ENCODE measurements at regions not wholly inside any gene's neighbourhood (a gene's known extent, or its start where the extent isn't known, plus 50 kb on each side); places are given as distances from the start of the nearest gene placed in this dataset.

DNA sequence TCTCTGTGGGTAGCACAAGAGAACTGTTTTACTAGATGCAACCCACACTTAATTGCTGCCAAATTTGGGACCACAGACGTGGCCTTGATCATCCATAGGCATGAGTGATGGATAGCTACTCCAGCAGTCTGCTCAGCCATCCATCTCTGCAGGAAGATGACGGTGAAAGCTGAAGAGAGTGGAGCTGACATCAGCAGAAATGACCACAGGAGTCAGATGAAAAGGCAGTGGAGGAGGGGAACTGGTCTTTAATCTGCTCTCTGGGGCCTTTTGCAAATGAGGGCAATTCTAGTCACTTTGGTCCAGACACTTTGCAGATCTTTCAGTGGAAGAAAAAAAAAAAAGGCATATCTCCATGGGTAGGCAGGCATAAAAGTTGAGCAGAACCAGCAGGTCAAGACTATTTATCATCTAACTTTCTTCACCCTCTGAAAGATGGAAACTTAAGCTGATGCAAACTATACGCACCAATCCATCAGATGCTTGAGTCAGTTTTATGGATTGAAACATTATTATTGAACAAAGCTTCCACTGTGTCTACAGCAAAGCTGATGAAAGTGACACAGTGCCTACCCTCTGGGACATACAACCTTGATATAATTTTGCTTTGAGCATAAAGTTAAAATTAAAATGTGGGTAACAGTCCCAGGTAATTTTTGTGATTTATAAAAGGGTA is 281.6 kb upstream of the OBI1 start:
- no peaks in the 10 kb centered on the region for H3K27me3 ChIP-seq
- no peak overlapping the region for H3K4me3 ChIP-seq
- TF ChIP-seq POLR2AphosphoS5 (IDR thresholded peaks at IDR 0.05) (no peak), POLR2A (IDR thresholded peaks at IDR 0.05) (no peak), EP300 (IDR thresholded peaks at IDR 0.05; ENCODE audit: low read depth) (no peak)
- TF ChIP-seq, protein P1, sequence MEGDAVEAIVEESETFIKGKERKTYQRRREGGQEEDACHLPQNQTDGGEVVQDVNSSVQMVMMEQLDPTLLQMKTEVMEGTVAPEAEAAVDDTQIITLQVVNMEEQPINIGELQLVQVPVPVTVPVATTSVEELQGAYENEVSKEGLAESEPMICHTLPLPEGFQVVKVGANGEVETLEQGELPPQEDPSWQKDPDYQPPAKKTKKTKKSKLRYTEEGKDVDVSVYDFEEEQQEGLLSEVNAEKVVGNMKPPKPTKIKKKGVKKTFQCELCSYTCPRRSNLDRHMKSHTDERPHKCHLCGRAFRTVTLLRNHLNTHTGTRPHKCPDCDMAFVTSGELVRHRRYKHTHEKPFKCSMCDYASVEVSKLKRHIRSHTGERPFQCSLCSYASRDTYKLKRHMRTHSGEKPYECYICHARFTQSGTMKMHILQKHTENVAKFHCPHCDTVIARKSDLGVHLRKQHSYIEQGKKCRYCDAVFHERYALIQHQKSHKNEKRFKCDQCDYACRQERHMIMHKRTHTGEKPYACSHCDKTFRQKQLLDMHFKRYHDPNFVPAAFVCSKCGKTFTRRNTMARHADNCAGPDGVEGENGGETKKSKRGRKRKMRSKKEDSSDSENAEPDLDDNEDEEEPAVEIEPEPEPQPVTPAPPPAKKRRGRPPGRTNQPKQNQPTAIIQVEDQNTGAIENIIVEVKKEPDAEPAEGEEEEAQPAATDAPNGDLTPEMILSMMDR (IDR thresholded peaks at IDR 0.05), result no peak
- DNase-seq, result no peak
- in situ Hi-C loops (cut with MboI; ENCODE audit: low pct_ligation_motif_present in 1 of 4, low pct_unique_long_range_greater_than_20kb in 1 of 4, low sequenced_read_pairs in 3 of 4), result no loop called here
- H3K4me1 ChIP-seq, result no peaks in the 10 kb centered on the region
- H3K9me3 ChIP-seq, result no peaks in the 10 kb centered on the region
- WGBS, 2 donors (ENCODE audit: low coverage in 1 of 2), result 36 to 44% methylated on average over 3 of the region's 3 CpGs
- intact Hi-C loops (cut with DNase I; ENCODE audit: low total_unique reads), result no loop called here
- H3K36me3 ChIP-seq, result no peaks in the 10 kb centered on the region
- H3K27ac ChIP-seq, result no peak overlapping the region

DNA sequence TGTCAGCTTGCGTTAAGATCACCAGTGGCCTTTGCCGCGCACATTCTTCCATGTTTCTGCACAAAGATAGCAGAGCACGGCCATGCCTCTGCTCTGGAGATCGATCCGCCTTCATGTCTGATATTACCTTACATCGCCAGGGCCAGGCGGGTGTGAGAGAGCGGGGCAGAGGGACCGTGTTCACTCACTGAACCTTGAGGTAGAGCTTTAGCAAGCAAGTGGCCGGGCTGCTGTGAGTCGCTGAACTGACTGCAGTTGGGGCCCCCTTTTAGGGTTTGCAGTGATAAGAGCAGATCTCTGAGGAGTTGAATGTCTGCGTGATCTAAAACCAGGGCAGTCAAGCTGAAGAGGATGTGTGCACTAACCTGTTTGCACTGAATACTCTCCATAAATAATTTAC is 275.4 kb upstream of the OBI1 start:
- 87% methylated on average over 13 of the region's 13 CpGs; no CpG with 5 or more reads in 1 of the 2 donors for WGBS, 2 donors (ENCODE audit: low coverage in 1 of 2)
- intact Hi-C loops (cut with DNase I; ENCODE audit: low total_unique reads), result no loop called here
- TF ChIP-seq POLR2A (IDR thresholded peaks at IDR 0.05), result no peak
- no peak for TF ChIP-seq EP300 (IDR thresholded peaks at IDR 0.05; ENCODE audit: low read depth)
- no peak for TF ChIP-seq POLR2AphosphoS5 (IDR thresholded peaks at IDR 0.05)
- TF ChIP-seq, protein P1 (IDR thresholded peaks at IDR 0.05), result no peak

DNA sequence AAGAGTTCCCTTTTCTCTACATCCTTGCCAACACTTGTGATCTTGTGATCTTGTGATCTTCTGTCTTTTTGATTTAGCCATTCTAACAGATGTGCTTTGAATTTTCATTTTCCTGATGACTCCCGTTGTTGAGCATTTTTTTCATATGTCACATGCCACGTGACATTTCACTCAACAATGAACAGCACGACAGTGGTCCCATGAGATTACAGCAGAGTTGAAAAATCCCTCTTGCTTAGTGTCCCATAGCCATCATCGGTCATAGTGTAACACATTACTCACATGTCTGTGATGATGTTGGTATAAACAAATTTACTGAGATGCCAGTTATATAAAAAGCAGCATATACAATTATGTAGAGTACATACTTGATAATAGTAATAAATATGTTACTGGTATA is 256.1 kb upstream of the OBI1 start:
- WGBS, 2 donors (ENCODE audit: low coverage in 1 of 2), result 81 to 93% methylated on average over 3 to 4 of the region's 4 CpGs
- Histone ChIP-seq H3K4me1 (no peaks in the 10 kb centered on the region), H3K36me3 (no peaks in the 10 kb centered on the region), H3K27me3 (no peaks in the 10 kb centered on the region), H3K27ac (no peak overlapping the region), H3K4me3 (no peak overlapping the region), H3K9me3 (no peaks in the 10 kb centered on the region)
- DNase-seq, result no peak
- TF ChIP-seq POLR2A (IDR thresholded peaks at IDR 0.05), result no peak
- no peak for TF ChIP-seq POLR2AphosphoS5 (IDR thresholded peaks at IDR 0.05)
- TF ChIP-seq, protein P1 (IDR thresholded peaks at IDR 0.05), result no peak
- TF ChIP-seq EP300 (IDR thresholded peaks at IDR 0.05; ENCODE audit: low read depth), result no peak
- in situ Hi-C loops (cut with MboI; ENCODE audit: low pct_ligation_motif_present in 1 of 4, low pct_unique_long_range_greater_than_20kb in 1 of 4, low sequenced_read_pairs in 3 of 4) (no loop called here), intact Hi-C loops (cut with DNase I; ENCODE audit: low total_unique reads) (no loop called here)

More for the DNA sequence above, 275.4 kb upstream of the OBI1 start:
- Histone ChIP-seq H3K4me3 (no peak overlapping the region), H3K36me3 (no peaks in the 10 kb centered on the region), H3K9me3 (no peaks in the 10 kb centered on the region), H3K27ac (no peak overlapping the region), H3K4me1 (no peaks in the 10 kb centered on the region), H3K27me3 (no peaks in the 10 kb centered on the region)
- no peak for DNase-seq
- in situ Hi-C loops (cut with MboI; ENCODE audit: low pct_ligation_motif_present in 1 of 4, low pct_unique_long_range_greater_than_20kb in 1 of 4, low sequenced_read_pairs in 3 of 4), result no loop called here

DNA sequence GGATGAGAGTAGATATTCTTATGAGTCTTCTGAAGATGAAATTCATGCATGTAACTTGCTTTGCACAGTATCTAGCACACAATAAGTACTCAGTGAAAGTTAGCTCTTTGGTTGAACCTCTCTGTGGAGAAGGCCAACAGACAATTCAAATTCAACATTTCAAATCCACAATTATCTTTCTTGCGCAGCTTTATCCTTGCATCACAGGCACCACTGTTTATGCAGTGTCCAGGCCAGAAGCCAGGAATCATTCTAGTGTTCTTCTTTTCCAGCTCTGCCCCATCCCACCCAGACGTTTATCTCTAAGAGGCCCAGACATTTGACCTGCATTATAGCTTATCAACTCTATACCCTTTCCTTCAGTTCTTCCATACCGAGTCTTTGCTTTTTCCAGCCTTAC is 254.7 kb upstream of the OBI1 start:
- in situ Hi-C loops (cut with MboI; ENCODE audit: low pct_ligation_motif_present in 1 of 4, low pct_unique_long_range_greater_than_20kb in 1 of 4, low sequenced_read_pairs in 3 of 4), result no loop called here
- 62 to 63% methylated on average over 3 of the region's 3 CpGs for whole genome bisulfite sequencing, 2 donors (ENCODE audit: low coverage in 1 of 2)
- Histone ChIP-seq H3K9me3 (no peaks in the 10 kb centered on the region), H3K27me3 (no peaks in the 10 kb centered on the region), H3K4me3 (no peak overlapping the region), H3K36me3 (no peaks in the 10 kb centered on the region), H3K27ac (no peak overlapping the region), H3K4me1 (no peaks in the 10 kb centered on the region)
- DNase-seq, result no peak
- intact Hi-C loops (cut with DNase I; ENCODE audit: low total_unique reads), result no loop called here
- no peak for TF ChIP-seq EP300 (IDR thresholded peaks at IDR 0.05; ENCODE audit: low read depth)
- no peak for TF ChIP-seq POLR2A (IDR thresholded peaks at IDR 0.05)
- TF ChIP-seq, protein P1 (IDR thresholded peaks at IDR 0.05), result no peak
- no peak for TF ChIP-seq POLR2AphosphoS5 (IDR thresholded peaks at IDR 0.05)

All from transverse colon (tissue), 4 donors.